ENCODE measurements at regions not wholly inside any gene's neighbourhood (a gene's known extent, or its start where the extent isn't known, plus 50 kb on each side); places are given as distances from the start of the nearest gene placed in this dataset.

DNA sequence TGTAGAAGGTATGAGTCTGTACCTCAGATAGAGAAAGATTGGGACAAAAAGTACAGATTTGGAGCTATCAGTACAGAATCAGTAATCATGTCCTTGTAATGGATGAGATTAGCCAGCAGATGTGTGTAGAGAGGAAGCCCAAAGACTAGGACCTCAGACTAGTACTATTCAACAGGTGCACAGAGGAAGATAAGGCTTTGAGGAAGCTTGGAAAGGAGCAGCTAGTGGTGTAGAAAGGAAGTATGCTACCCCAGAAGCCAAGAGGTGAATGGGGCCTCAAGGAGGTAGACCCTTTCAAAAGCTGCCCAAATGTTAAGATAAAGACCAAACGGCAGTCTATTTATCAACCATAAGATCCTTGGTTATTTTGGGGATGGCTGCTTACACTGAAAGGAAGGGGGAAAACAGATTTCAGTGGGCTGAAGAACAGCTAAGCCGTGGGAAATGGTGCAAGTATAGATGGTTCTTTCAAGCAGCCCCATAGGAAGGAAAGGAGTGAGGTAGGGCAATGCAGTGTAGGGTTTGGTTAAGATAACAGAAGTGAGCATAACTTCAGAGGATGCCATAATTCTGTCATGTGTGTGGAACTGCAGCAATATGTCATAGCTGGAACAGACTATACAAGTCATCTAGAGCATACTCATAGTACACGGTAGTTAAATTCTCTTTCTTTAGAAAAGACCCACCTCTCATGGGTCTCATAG is 221.7 kb downstream of the HHIPL2 start:
- Histone ChIP-seq H3K27ac (no peak overlapping the region), H3K27me3 (no peaks in the 10 kb centered on the region), H3K4me1 (no peaks in the 10 kb centered on the region), H3K9me3 (no peaks in the 10 kb centered on the region), H3K4me3 (no peak overlapping the region), H3K36me3 (no peaks in the 10 kb centered on the region)
- no peak for DNase-seq
- no peak for TF ChIP-seq POLR2A (IDR thresholded peaks at IDR 0.05)
- TF ChIP-seq, protein P1, sequence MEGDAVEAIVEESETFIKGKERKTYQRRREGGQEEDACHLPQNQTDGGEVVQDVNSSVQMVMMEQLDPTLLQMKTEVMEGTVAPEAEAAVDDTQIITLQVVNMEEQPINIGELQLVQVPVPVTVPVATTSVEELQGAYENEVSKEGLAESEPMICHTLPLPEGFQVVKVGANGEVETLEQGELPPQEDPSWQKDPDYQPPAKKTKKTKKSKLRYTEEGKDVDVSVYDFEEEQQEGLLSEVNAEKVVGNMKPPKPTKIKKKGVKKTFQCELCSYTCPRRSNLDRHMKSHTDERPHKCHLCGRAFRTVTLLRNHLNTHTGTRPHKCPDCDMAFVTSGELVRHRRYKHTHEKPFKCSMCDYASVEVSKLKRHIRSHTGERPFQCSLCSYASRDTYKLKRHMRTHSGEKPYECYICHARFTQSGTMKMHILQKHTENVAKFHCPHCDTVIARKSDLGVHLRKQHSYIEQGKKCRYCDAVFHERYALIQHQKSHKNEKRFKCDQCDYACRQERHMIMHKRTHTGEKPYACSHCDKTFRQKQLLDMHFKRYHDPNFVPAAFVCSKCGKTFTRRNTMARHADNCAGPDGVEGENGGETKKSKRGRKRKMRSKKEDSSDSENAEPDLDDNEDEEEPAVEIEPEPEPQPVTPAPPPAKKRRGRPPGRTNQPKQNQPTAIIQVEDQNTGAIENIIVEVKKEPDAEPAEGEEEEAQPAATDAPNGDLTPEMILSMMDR (IDR thresholded peaks at IDR 0.05), result no peak
- intact Hi-C loops (cut with DNase I; ENCODE audit: low total_unique reads), result no loop called here

DNA sequence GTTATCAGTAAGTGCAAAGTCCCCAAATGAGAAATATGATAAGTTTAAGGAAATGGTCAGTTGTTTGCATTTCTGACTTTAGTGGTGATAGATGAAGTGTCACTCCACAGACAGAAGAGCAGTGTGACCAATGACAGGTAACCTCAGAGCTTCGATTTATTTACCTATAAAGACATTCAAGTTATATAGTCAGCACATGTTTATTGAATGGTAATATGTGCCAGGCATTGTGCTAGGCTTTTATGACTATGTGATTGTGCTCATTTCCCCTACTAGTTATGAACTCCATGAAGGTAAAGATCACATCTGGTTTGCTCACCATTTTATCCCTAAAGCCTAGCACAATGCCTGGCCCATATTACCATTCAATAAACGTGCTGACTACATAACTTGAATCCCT is 222.4 kb downstream of the HHIPL2 start:
- no peak overlapping the region for H3K27ac ChIP-seq
- no peaks in the 10 kb centered on the region for H3K27me3 ChIP-seq
- DNase-seq, result no peak
- no peak overlapping the region for H3K4me3 ChIP-seq
- TF ChIP-seq POLR2A (IDR thresholded peaks at IDR 0.05), result no peak
- TF ChIP-seq, protein P1 (IDR thresholded peaks at IDR 0.05), result no peak
- no peaks in the 10 kb centered on the region for H3K9me3 ChIP-seq
- intact Hi-C loops (cut with DNase I; ENCODE audit: low total_unique reads), result no loop called here
- no peaks in the 10 kb centered on the region for H3K36me3 ChIP-seq
- H3K4me1 ChIP-seq, result no peaks in the 10 kb centered on the region

DNA sequence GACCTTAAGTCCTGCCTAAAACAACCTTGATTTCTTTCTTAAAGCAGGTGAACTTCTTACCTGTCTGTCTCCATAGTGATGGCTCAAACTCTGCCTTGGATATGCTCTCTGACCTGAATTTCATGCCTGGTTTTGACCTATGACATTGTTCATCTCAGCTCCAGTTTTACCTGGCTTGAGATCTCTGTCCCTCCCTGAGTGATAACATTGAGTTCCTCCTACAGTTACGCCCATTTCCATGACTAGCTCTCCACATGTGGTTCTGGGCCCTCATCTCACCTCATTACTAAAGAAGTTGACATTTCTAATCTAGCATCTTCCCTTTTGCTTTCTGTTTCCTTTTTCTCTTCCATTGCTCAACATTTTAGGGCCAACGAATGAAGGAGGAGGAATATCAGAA is 233.1 kb downstream of the HHIPL2 start:
- H3K27me3 ChIP-seq, result no peaks in the 10 kb centered on the region
- intact Hi-C loops (cut with DNase I; ENCODE audit: low total_unique reads), result no loop called here
- DNase-seq, result no peak
- no peaks in the 10 kb centered on the region for H3K4me1 ChIP-seq
- no peaks in the 10 kb centered on the region for H3K9me3 ChIP-seq
- TF ChIP-seq, protein P1 (IDR thresholded peaks at IDR 0.05), result no peak
- TF ChIP-seq POLR2A (IDR thresholded peaks at IDR 0.05), result no peak
- no peak overlapping the region for H3K27ac ChIP-seq
- no peak overlapping the region for H3K4me3 ChIP-seq
- H3K36me3 ChIP-seq, result no peaks in the 10 kb centered on the region

DNA sequence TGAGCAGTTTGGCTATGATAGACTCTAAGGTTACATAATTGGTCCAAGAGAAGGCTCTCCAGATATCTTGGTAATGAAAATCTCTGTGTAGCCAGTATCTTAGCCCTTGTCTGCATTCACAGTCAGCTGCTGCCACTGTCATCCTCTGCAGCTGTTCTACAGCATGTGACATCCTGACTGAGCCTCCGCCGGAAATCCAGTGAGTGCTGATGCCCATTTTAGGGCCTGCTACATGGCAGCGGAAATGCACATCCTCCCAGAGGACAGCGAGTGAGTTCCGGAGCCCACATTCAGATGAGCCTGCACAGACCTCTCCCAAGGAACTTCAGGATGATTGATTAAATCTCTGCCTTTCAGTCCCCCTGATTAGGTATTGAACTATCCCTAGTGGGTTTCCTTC is 237.1 kb downstream of the HHIPL2 start:
- no peak overlapping the region for H3K27ac ChIP-seq
- TF ChIP-seq, protein P1 (IDR thresholded peaks at IDR 0.05), result no peak
- TF ChIP-seq POLR2A (IDR thresholded peaks at IDR 0.05), result no peak
- H3K4me3 ChIP-seq, result no peak overlapping the region
- H3K36me3 ChIP-seq, result no peaks in the 10 kb centered on the region
- DNase-seq, result no peak
- H3K4me1 ChIP-seq, result no peaks in the 10 kb centered on the region
- intact Hi-C loops (cut with DNase I; ENCODE audit: low total_unique reads), result no loop called here
- no peaks in the 10 kb centered on the region for H3K9me3 ChIP-seq
- H3K27me3 ChIP-seq, result no peaks in the 10 kb centered on the region

DNA sequence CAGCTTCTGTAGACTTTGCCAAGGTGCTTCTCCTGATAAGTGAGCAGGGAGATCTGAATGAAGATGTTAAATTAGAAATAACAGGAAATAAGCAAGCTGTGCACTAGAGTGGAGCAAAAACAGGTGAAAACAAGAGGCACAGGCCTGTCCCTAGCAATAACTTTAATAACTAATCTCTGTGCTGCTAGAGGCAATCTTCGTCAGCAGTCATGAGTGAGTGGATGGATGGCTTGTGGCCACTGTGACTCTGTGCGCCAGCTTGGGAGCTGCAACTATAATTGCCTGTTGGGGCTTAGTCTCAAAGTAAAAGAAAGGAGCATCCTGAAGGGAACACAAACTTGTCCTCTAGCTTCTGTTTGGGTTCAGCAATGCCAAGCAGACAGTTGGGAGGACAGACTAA is 240.3 kb downstream of the HHIPL2 start:
- TF ChIP-seq, protein P1 (IDR thresholded peaks at IDR 0.05), result no peak
- no peak for TF ChIP-seq POLR2A (IDR thresholded peaks at IDR 0.05)

More for the DNA sequence above, 240.3 kb downstream of the HHIPL2 start:
- H3K4me1 ChIP-seq, result no peaks in the 10 kb centered on the region
- H3K9me3 ChIP-seq, result no peaks in the 10 kb centered on the region
- no peak for DNase-seq
- H3K27ac ChIP-seq, result no peak overlapping the region
- intact Hi-C loops (cut with DNase I; ENCODE audit: low total_unique reads), result no loop called here
- no peaks in the 10 kb centered on the region for H3K27me3 ChIP-seq
- no peak overlapping the region for H3K4me3 ChIP-seq
- H3K36me3 ChIP-seq, result no peaks in the 10 kb centered on the region

All from uterus (tissue), 3 donors.